ENCODE measurements at regions not wholly inside any gene's neighbourhood (a gene's known extent, or its start where the extent isn't known, plus 50 kb on each side); places are given as distances from the start of the nearest gene placed in this dataset.

GRCh38 chr4:184922301-184922700 lies 96.0 kb upstream of the HELT start:
- ATAC-seq (ENCODE audit: low FRiP score) (no peak), DNase-seq (ENCODE audit: low spot score) (no peak)
- no peak for TF ChIP-seq CTCF (IDR thresholded peaks at IDR 0.05)

- DNase-seq (ENCODE audit: low spot score) (no peak), ATAC-seq (ENCODE audit: low FRiP score) (no peak)
- no peak for TF ChIP-seq CTCF (IDR thresholded peaks at IDR 0.05)
These were observed 93.8 kb upstream of the HELT start for GRCh38 chr4:184924516-184924915.

GRCh38 chr4:184929476-184929875 lies 88.8 kb upstream of the HELT start:
- ATAC-seq (ENCODE audit: low FRiP score) (no peak), DNase-seq (ENCODE audit: low spot score) (no peak)
- TF ChIP-seq CTCF (IDR thresholded peaks at IDR 0.05) = no peak

GRCh38 chr4:184930026-184930425 lies 88.3 kb upstream of the HELT start:
- TF ChIP-seq CTCF (IDR thresholded peaks at IDR 0.05) = no peak
- ATAC-seq (ENCODE audit: low FRiP score) = no peak
- no peak for DNase-seq (ENCODE audit: low spot score)

GRCh38 chr4:184932343-184932742 lies 85.9 kb upstream of the HELT start:
- no peak for DNase-seq (ENCODE audit: low spot score)
- TF ChIP-seq CTCF (IDR thresholded peaks at IDR 0.05) = no peak
- ATAC-seq (ENCODE audit: low FRiP score) = no peak

GRCh38 chr4:184933311-184933710 lies 85.0 kb upstream of the HELT start:
- TF ChIP-seq CTCF (IDR thresholded peaks at IDR 0.05) = no peak
- ATAC-seq (ENCODE audit: low FRiP score) = no peak

GRCh38 chr4:184934184-184934583 lies 84.1 kb upstream of the HELT start:
- no peak for TF ChIP-seq CTCF (IDR thresholded peaks at IDR 0.05)
- DNase-seq (ENCODE audit: low spot score) = no peak
- ATAC-seq (ENCODE audit: low FRiP score) = no peak

More at GRCh38 chr4:184933311-184933710, 85.0 kb upstream of the HELT start:
- no peak for DNase-seq (ENCODE audit: low spot score)
